ENCODE measurements at regions not wholly inside any gene's neighbourhood (a gene's known extent, or its start where the extent isn't known, plus 50 kb on each side); places are given as distances from the start of the nearest gene placed in this dataset.
"Not testable (repeated sequence)": the region's sequence is repeated elsewhere in the genome, so short reads cannot be mapped to it uniquely, and the experiment has no call there.

- intact Hi-C loops (cut with DNase I) = no loop called here
- DNase-seq (no peak), ATAC-seq (no peak), FAIRE-seq (no peak)
- no peaks in the 10 kb centered on the region for H3K36me3 ChIP-seq
- TF ChIP-seq CTCF (IDR thresholded peaks at IDR 0.05) = no peak
- H3K4me1 ChIP-seq = no peaks in the 10 kb centered on the region
- H3K9me3 ChIP-seq = no peaks in the 10 kb centered on the region
- no peaks in the 10 kb centered on the region for H3K27me3 ChIP-seq
- no peak overlapping the region for H3K4me3 ChIP-seq
- WGBS, 2 donors = 39 to 50% methylated on average over 3 of the region's 3 CpGs
- no peak overlapping the region for H3K27ac ChIP-seq
Observed at GRCh38 chr18:22742409-22742808, 190.7 kb upstream of the RBBP8 start.

GRCh38 chr18:22745966-22746365 lies 187.2 kb upstream of the RBBP8 start:
- H3K4me3 ChIP-seq = no peak overlapping the region
- H3K27me3 ChIP-seq = no peaks in the 10 kb centered on the region
- DNase-seq (no peak), ATAC-seq (no peak), FAIRE-seq (no peak)
- H3K36me3 ChIP-seq = no peaks in the 10 kb centered on the region
- no peaks in the 10 kb centered on the region for H3K4me1 ChIP-seq
- 38 to 44% methylated on average over 1 of the region's 1 CpG for WGBS, 2 donors
- intact Hi-C loops (cut with DNase I) = no loop called here
- H3K27ac ChIP-seq = no peak overlapping the region
- no peaks in the 10 kb centered on the region for H3K9me3 ChIP-seq
- no peak for TF ChIP-seq CTCF (IDR thresholded peaks at IDR 0.05)

- TF ChIP-seq CTCF (IDR thresholded peaks at IDR 0.05) = no peak
- no peaks in the 10 kb centered on the region for H3K4me1 ChIP-seq
- no peak for ATAC-seq
- H3K36me3 ChIP-seq = no peaks in the 10 kb centered on the region
- H3K27me3 ChIP-seq = no peaks in the 10 kb centered on the region
- no peak for FAIRE-seq
- no peak overlapping the region for H3K27ac ChIP-seq
- WGBS, 2 donors = 91 to 95% methylated on average over 2 of the region's 2 CpGs
- H3K9me3 ChIP-seq = no peaks in the 10 kb centered on the region
- intact Hi-C loops (cut with DNase I) = loop anchor here in 1 of 3 donors (10.0 kb wide), 1 partner anchor 857 kb away; no protein-coding TSS in a partner anchor
- H3K4me3 ChIP-seq = no peak overlapping the region
- no peak for DNase-seq
Observed at GRCh38 chr18:22752014-22752413, 181.1 kb upstream of the RBBP8 start.

- no peaks in the 10 kb centered on the region for H3K36me3 ChIP-seq
- H3K4me1 ChIP-seq = no peaks in the 10 kb centered on the region
- no peak for TF ChIP-seq CTCF (IDR thresholded peaks at IDR 0.05)
- H3K9me3 ChIP-seq = no peaks in the 10 kb centered on the region
- DNase-seq (no peak), ATAC-seq (no peak), FAIRE-seq (no peak)
- WGBS, 2 donors = 63 to 78% methylated on average over 8 of the region's 8 CpGs
- H3K4me3 ChIP-seq = no peak overlapping the region
- H3K27ac ChIP-seq = no peak overlapping the region
- H3K27me3 ChIP-seq = no peaks in the 10 kb centered on the region
- intact Hi-C loops (cut with DNase I) = loop anchor here in 1 of 3 donors (10.0 kb wide), 1 partner anchor 858 kb away; no protein-coding TSS in a partner anchor
Observed at GRCh38 chr18:22753130-22753831, 179.8 kb upstream of the RBBP8 start.

GRCh38 chr18:22764005-22764404 lies 169.1 kb upstream of the RBBP8 start:
- DNase-seq; intact Hi-C loops (cut with DNase I); H3K36me3 ChIP-seq; H3K4me1 ChIP-seq; H3K27ac ChIP-seq; FAIRE-seq; H3K27me3 ChIP-seq; ATAC-seq; H3K9me3 ChIP-seq; H3K4me3 ChIP-seq: not testable (repeated sequence)
- WGBS, 2 donors = 94 to 95% methylated on average over 2 of the region's 2 CpGs
